ENCODE measurements at regions not wholly inside any gene's neighbourhood (a gene's known extent, or its start where the extent isn't known, plus 50 kb on each side); places are given as distances from the start of the nearest gene placed in this dataset.

- TF ChIP-seq TARDBP (IDR thresholded peaks at IDR 0.05) (no peak), BHLHE40 (IDR thresholded peaks at IDR 0.05; ENCODE audit: borderline replicate concordance) (no peak), NFRKB (IDR thresholded peaks at IDR 0.05) (no peak), LEF1 (IDR thresholded peaks at IDR 0.05; ENCODE audit: borderline replicate concordance) (no peak), FOXM1 (IDR thresholded peaks at IDR 0.05; ENCODE audit: borderline replicate concordance) (no peak), L3MBTL2 (conservative IDR thresholded peaks at IDR 0.05) (no peak)
Observed at GRCh38 chr4:71625005-71625404, 158.9 kb downstream of the GC start.

Data from HEK293T (cell line).